ENCODE measurements at regions not wholly inside any gene's neighbourhood (a gene's known extent, or its start where the extent isn't known, plus 50 kb on each side); places are given as distances from the start of the nearest gene placed in this dataset.

- WGBS, 3 donors = 77 to 85% (median 82%) methylated on average over 8 of the region's 8 CpGs
Observed at GRCh38 chr17:77361986-77362620, 221.3 kb downstream of the SEC14L1 start.

GRCh38 chr17:77363821-77364361 lies 223.1 kb downstream of the SEC14L1 start:
- Histone ChIP-seq H3K27me3 (no peaks in the 10 kb centered on the region), H3K9me3 (no peaks in the 10 kb centered on the region), H3K4me1 (ENCODE audit: insufficient read depth) (peaks cover 24% of the 10 kb centered on the region), H3K36me3 (no peaks in the 10 kb centered on the region), H3K27ac (peak overlapping the region in 1 of 2 donors; percentile 44), H3K4me3 (no peak overlapping the region)
- peak; percentile 75 to 90 (median 82) for DNase-seq
- intact Hi-C loops (cut with DNase I) = no loop called here
- WGBS, 3 donors = 10 to 17% (median 11%) methylated on average over 17 of the region's 17 CpGs
- TF ChIP-seq POLR2A (IDR thresholded peaks at IDR 0.05) (no peak), EP300 (IDR thresholded peaks at IDR 0.05) (no peak), CTCF (IDR thresholded peaks at IDR 0.05) (no peak)

More at GRCh38 chr17:77361986-77362620, 221.3 kb downstream of the SEC14L1 start:
- TF ChIP-seq CTCF (IDR thresholded peaks at IDR 0.05) = no peak
- TF ChIP-seq POLR2A (IDR thresholded peaks at IDR 0.05) = no peak
- DNase-seq = peak in 1 of 5 donors; percentile 31
- H3K27me3 ChIP-seq = no peaks in the 10 kb centered on the region
- no peak overlapping the region for H3K4me3 ChIP-seq
- H3K36me3 ChIP-seq = no peaks in the 10 kb centered on the region
- intact Hi-C loops (cut with DNase I) = no loop called here
- H3K27ac ChIP-seq = no peak overlapping the region
- peaks cover 22% of the 10 kb centered on the region for H3K4me1 ChIP-seq (ENCODE audit: insufficient read depth)
- H3K9me3 ChIP-seq = no peaks in the 10 kb centered on the region

GRCh38 chr17:77364381-77364911 lies 223.7 kb downstream of the SEC14L1 start:
- no peak for TF ChIP-seq EP300 (IDR thresholded peaks at IDR 0.05)
- no peak for TF ChIP-seq CTCF (IDR thresholded peaks at IDR 0.05)
- TF ChIP-seq POLR2A (IDR thresholded peaks at IDR 0.05) = no peak
- H3K4me3 ChIP-seq = no peak overlapping the region
- intact Hi-C loops (cut with DNase I) = no loop called here
- no peaks in the 10 kb centered on the region for H3K36me3 ChIP-seq
- H3K27me3 ChIP-seq = no peaks in the 10 kb centered on the region
- H3K4me1 ChIP-seq (ENCODE audit: insufficient read depth) = peaks cover 24% of the 10 kb centered on the region
- no peaks in the 10 kb centered on the region for H3K9me3 ChIP-seq
- H3K27ac ChIP-seq = no peak overlapping the region
- 60 to 61% (median 60%) methylated on average over 10 of the region's 10 CpGs for WGBS, 3 donors
- peak in 3 of 5 donors; percentile 30 to 41 (median 36) for DNase-seq

GRCh38 chr17:77364941-77365583 lies 224.3 kb downstream of the SEC14L1 start:
- H3K4me3 ChIP-seq = no peak overlapping the region
- peak overlapping the region in 1 of 2 donors; percentile 34 for H3K27ac ChIP-seq
- H3K36me3 ChIP-seq = no peaks in the 10 kb centered on the region
- intact Hi-C loops (cut with DNase I) = no loop called here
- TF ChIP-seq CTCF (IDR thresholded peaks at IDR 0.05) (no peak), POLR2A (IDR thresholded peaks at IDR 0.05) (no peak), EP300 (IDR thresholded peaks at IDR 0.05) (no peak)
- H3K9me3 ChIP-seq = no peaks in the 10 kb centered on the region
- peak in 1 of 5 donors; percentile 21 for DNase-seq
- no peaks in the 10 kb centered on the region for H3K27me3 ChIP-seq
- H3K4me1 ChIP-seq (ENCODE audit: insufficient read depth) = peaks cover 24% of the 10 kb centered on the region
- WGBS, 3 donors = 89 to 96% (median 94%) methylated on average over 8 of the region's 8 CpGs
